Left kidney (tissue), 1 donor: ENCODE measurements at regions not wholly inside any gene's neighbourhood (a gene's known extent, or its start where the extent isn't known, plus 50 kb on each side); places are given as distances from the start of the nearest gene placed in this dataset.

Experiments used
- DNase-seq: peaks from one replicate; pipeline ENCODE4 v3.0.0-alpha.2; 2013

DNA sequence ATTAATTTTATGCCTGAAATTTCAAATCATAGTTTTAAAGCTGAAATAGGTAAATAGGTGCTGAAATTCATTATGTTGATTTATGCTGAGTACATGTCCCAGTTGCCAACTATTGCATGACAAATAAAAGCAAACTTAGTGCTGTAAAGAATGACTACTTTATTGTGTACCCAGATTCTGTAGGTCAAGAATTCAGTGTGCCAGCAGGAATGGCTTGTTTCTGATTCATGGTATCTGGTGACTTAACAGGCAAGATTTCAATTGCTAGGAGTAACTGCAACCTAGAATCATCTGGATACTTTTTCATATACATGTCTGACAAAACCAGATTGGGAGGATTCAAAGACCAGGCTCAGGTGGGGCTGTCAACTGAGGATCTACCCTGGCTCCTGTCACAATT lies 678.4 kb upstream of the ADAMTS5 start:
- DNase-seq = no peak

DNA sequence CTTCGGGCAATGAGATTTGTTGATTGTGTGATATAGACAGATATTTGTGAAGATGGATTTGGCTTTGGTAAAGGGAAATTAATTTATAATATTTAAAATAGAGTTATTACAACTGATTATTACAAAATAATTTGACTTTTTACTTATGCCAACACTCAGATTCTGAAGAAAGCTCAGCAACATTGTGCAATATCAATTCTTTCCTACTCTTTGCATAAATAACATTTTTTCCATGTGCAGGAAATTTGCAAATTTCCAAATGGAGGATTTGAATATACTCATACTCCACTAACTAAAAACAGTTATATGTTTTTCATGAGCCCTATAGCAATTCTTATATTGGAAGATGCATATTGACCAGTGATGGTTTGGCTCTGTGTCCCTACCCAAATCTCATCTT lies 676.4 kb upstream of the ADAMTS5 start:
- no peak for DNase-seq

GRCh38 chr21:27639286-27639685 lies 672.4 kb upstream of the ADAMTS5 start:
- DNase-seq = no peak

GRCh38 chr21:27636656-27637055 lies 669.8 kb upstream of the ADAMTS5 start:
- DNase-seq = no peak

- DNase-seq = no peak
Observed at GRCh38 chr21:27633631-27634030, 666.7 kb upstream of the ADAMTS5 start.

DNA sequence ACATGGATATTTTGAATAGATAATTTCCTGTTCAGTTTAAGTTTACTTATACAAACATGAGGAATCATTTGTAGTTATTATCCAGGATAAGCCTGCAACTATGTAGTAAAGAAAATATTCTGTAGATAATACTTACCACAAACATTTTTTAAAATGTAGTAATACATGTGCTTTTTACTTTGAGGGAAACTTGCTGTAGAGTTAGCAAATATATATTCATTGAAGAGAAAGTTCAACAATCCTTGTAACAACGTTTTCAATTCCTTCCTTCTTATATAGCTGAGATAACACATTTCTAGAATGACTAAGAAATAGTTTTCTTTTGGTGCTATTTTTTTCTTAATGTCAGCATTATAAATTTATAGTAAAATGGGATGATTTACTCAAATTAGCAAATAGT lies 664.6 kb upstream of the ADAMTS5 start:
- no peak for DNase-seq

- DNase-seq = no peak
Observed at GRCh38 chr21:27622631-27623030, 655.7 kb upstream of the ADAMTS5 start.

DNA sequence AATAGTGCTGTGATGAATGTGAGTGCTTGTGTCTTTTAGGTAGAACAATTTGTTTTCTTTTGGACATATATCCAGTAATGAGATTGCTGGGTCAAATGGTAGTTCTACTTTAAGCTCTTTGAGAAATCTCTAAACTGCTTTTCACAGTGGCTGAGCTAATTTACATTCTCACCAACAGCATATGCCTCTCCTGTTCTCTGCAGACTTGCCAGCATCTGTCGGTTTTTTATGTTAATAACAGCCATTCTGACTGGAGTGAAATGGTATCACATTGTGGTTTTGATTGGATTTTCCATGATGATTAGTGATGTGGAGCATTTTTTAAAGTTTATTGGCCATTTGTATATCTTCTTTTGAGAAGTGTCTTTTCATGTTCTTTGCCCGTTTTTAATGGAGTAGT lies 647.3 kb upstream of the ADAMTS5 start:
- no peak for DNase-seq

GRCh38 chr21:27606422-27606821 lies 639.5 kb upstream of the ADAMTS5 start:
- DNase-seq = no peak

DNA sequence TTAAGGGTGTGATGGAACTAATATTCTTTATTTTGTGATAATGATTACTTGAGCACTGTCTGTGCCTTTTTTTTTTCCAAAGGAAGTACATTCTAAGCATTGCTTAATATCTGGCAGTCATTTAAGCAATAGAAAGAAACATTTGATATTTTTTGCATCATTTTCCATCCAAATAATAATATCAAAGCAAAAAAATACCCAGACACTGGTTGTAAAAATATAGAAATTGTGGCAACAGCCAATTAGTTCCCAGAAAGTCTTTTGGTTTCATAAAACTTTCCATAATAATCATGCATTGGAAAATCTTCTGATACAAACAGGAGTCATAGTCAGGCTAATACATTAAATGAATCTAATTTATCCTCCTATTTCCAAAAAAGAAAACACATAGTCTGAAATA lies 629.3 kb upstream of the ADAMTS5 start:
- no peak for DNase-seq

DNA sequence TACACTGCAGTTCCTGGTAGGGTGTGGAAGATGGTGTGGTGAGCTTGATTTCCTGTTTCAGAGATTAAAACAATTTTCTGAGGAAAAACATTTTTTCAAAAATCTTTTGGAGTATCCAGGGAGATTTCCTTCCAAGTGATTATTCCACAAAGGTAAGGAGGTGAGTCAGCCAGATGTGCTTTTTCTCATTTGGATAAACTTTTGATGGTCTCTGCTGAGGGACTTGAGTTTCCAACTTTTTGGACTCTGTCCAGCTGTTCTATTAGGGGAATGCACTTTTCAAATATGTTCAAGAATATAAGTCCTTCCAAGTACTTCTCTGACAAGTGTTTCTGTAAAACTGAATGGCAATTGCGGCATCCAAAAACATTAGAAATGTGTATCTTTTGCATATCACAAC lies 628.8 kb upstream of the ADAMTS5 start:
- DNase-seq = no peak

DNA sequence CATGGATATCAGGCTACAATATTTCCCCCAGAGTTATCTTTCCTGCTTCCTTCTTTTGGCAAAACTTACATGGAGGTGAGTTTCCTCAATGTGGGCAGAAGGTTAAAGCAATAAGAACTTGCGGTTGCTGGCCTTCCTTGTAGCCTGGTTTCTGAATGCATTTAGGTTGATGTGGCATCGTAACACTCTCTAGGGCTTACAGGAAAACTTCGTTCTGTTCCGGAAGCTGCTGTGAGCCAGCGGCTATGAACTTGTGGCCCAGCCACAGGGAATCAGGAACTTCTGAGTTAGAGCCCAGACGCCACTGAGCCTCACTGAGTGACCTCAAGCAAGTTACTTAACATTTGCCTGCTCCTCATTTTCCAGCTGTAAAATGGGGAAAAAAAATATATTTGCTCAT lies 623.4 kb upstream of the ADAMTS5 start:
- no peak for DNase-seq

- DNase-seq = no peak
Observed at GRCh38 chr21:27589781-27590180, 622.9 kb upstream of the ADAMTS5 start.

DNA sequence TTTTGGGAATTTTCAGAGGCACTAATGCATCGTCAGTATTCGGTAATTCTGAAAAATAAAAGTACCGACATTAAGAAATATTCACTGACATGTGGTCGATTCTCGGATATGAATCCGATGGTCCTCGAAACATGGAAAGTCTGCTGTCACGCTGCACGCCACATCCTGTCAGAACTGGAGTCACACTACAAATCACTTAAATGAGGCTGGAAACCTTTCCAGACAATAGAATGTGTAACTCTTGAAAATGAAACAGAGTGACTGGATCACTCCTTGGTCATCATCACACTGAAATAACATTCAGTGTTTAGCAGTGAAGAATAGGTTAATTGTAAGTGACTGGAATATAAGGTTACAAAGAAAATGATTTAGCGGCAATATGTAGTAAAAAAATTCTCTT lies 620.1 kb upstream of the ADAMTS5 start:
- no peak for DNase-seq

- DNase-seq = no peak
Observed at GRCh38 chr21:27586326-27586725, 619.4 kb upstream of the ADAMTS5 start.

DNA sequence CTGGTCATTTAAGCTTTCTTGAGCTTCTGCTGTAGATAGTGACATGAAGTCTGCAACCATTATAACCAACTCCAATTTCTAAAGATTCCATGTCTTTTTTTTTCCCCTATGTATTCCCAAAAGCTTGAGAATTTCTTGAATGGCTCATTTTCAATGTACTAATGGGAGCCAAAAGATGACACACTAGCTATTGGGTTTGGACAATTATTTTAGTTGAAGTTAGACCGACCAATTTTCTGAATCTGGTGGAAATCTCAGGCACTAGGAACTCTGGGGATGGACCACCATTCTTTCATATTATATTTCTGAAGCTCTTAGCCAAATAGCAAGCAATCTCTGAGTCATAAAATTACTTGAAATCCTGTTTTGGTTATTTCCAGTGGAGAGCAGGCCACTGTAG lies 617.4 kb upstream of the ADAMTS5 start:
- no peak for DNase-seq

DNA sequence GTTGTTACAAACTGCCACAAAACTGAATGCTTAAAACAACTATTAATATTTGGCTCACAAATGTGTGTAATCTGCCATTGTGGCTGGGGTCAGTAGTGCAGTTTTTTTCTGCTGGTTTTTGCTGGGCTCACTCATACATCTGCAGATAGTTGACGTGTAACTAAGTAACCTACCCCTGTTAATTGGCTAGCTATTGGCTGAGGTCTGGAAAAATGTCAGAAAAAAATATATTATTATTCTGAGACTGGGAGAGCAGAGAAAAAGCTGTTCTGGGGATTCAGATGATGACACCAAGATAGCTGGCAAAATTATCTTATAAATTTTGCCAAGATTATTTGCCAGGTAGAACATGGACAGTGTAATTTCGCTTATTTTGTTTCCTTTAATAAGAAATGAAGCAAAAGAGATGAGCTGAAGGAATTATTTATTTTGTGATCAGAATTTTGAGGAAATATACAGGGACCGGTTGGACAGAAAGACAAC lies 616.1 kb upstream of the ADAMTS5 start:
- DNase-seq = no peak

GRCh38 chr21:27582246-27582947 lies 615.5 kb upstream of the ADAMTS5 start:
- no peak for DNase-seq

- no peak for DNase-seq
Observed at GRCh38 chr21:27581168-27581567, 614.3 kb upstream of the ADAMTS5 start.

DNA sequence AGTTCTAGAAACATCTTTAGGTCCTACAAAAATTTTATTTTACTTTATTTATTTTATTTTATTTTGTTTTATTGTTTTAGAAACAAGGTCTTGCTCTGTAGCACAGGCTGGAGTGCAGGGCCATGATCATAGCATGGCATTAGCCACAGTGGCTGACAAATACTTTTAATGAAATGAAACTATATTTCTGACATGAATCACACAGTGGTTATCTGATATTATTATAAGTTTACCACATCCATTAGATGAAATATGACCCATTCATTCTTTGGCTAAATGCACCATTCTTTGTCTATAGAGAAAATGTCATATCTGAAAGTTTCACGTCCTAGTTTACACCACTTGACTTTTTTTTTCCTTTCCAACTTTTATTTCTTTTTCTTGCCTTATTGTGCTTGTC lies 613.4 kb upstream of the ADAMTS5 start:
- no peak for DNase-seq

DNA sequence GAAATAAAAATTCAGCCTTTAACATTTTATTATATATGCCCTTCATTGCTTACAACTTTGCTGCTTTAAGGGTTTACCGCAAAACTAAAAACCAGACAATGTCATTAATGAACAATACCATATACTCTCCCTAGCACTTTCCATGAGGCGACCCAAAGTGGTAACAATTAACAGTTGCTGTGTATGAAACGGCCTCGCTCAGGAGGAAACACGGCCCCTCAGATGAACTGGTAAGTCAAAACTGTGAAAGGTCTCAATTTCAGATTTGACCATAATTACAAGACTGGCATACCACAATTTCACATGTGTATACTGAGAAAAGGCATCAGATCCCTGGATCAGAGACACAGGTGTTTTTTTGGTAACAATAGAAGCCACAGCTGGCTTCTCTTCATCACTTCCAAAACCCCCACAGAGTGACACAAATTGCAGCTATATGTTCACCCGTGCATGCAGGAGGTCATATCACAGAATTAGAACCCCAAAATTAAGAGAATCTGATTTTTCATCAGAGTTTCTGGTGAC lies 611.9 kb upstream of the ADAMTS5 start:
- no peak for DNase-seq

DNA sequence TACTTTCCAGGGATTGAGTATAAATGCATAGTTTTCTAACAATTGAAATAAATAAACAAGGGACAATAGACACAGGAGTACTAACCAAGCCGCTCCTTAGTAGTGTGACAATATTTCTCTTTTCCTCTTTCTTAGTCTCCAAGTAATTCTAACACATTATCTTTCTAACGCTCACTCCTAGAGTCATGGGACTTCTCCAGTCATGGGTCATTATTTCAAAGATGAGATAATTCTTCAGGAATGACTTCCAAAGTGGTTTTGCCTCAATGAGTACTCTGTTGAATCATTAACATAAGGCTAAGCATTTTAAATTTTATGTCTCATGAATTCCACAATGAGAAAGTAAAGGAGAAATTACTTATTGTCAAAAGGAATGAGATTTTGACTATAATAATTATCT lies 605.8 kb upstream of the ADAMTS5 start:
- DNase-seq = peak; percentile 29

DNA sequence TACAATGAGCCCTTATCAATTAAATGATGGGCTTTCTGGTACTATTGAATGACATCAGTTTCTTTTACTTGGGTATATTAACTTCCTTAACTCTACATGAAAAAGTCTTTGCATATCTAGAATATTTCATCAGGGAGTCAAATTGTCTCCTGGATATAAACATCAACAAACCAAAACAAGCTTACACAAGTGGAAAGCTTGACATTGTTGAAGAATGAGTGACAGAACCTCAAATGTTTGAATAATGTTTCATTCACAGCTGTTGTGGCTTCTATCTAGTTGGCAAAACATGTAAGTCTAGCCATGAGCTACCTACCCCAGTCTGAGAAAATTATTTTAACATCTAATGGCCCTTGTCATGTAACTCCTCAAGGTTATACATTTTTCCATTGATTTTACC lies 604.8 kb upstream of the ADAMTS5 start:
- no peak for DNase-seq

DNA sequence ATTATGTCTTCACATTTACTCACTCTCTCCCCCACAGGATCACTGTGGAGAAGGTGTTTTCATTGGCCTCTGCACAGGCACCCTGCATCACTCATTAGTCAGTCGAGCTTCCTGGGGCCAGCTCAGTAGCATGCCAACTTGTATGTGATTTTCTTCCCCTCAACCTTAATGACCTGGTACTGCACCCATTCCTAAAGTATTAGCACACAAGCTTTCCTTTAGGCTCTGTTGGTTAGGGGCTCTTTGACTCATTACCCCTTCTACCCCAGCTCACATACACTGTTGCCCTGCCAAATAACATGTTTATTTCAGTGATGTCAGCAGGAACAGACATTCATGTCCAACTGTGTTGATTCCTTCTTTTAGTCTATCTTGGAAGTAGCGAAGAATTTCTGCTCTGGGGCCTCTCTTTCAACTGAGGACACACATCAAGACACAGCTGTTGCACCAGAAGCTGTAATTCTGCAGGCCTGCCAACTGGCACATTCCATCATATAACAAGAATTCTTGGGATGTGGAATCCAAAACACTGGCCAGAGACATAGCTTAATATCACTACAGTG lies 603.5 kb upstream of the ADAMTS5 start:
- DNase-seq = no peak
